Pancreas (tissue), 10 donors: ENCODE measurements at regions not wholly inside any gene's neighbourhood (a gene's known extent, or its start where the extent isn't known, plus 50 kb on each side); places are given as distances from the start of the nearest gene placed in this dataset.

Source experiments
- ATAC-seq, 4 donors: fragments of 200-7000 bp; cut with Tn5 transposase; one replicate each; pipeline versions ENCODE4 v1.8.0 to v1.9.1; 2020; ENCODE audit warnings: mild to moderate bottlenecking in 4 of 4, moderate library complexity in 4 of 4
- DNase-seq, 6 donors: peaks; one replicate each; pipeline ENCODE4 v3.0.0-alpha.2; 2020
- FAIRE-seq: peaks from 2 replicates; lab custom pipeline; 2012; peaks lifted over from hg19 to GRCh38; lab: Jason Lieb, UNC
- H3K27ac ChIP-seq, 4 donors: fragments of 200-600 bp; sonication (generic); 1 replicate in 3 of 4; 2 replicates in 1 of 4; pipeline versions ENCODE4 v1.5.0 to v1.8.0; 2020
- H3K27me3 ChIP-seq, 4 donors: fragments of 200-600 bp; one replicate each; pipeline ENCODE4 v1.8.0; 2021
- H3K36me3 ChIP-seq, 3 donors: fragments of 200-600 bp; sonication (generic) in 1 of 3; one replicate each; pipeline versions ENCODE4 v1.5.0 to v1.8.0; 2020 to 2021
- H3K4me1 ChIP-seq, 3 donors: fragments of 200-600 bp; one replicate each; pipeline ENCODE4 v1.8.0; 2021
- H3K4me3 ChIP-seq, 4 donors: fragments of 200-600 bp; sonication (generic) in 2 of 4; one replicate each; pipeline versions ENCODE4 v1.5.0 to v1.8.0; 2020 to 2021
- H3K9me3 ChIP-seq, 4 donors: fragments of 200-600 bp; one replicate each; pipeline ENCODE4 v1.8.0; 2021
- WGBS, 2 donors: extraction: QIAGEN DNeasy Blood & Tissue Kit; methylation state at CpG; one replicate each; pipeline ENCODE4 v1.1.7; 2013; 5-methylcytosine and 5-hydroxymethylcytosine counted together
- intact Hi-C, 3 donors: fragments of 100-400 bp; cut with DNase I; formaldehyde crosslinking; loops; one replicate each; pipeline versions ENCODE4 v1.11.1 to v1.14.2; 2022
- TF ChIP-seq, protein P1 (sequence below), 4 donors: fragments of 200-600 bp; sonication (generic) in 3 of 4; IDR thresholded peaks; one replicate each; pipeline versions ENCODE4 v1.5.0 to v1.8.0; 2021; ENCODE audit warnings: antibody characterized with exemption in 4 of 4
- donor health status: healthy with polysubstance abuse.
- donor health status: DM: no; HTN: no; CAD: no; lungs with moderate emphysema.
- donor health status: DM: no; HTN: no; CAD: no.
- donor health status: control.
- donor health status: control.
- donor health status: Bipolar disorder and iron deficiency.
- donor health status: DM: yes; HTN: yes; CAD: no.
- donor health status: DM: no; HTN: no; CAD: no.
- donor health status: DM: no; HTN: no; CAD: no.
- donor health status: DM: yes; HTN: yes; CAD: no.

DNA sequence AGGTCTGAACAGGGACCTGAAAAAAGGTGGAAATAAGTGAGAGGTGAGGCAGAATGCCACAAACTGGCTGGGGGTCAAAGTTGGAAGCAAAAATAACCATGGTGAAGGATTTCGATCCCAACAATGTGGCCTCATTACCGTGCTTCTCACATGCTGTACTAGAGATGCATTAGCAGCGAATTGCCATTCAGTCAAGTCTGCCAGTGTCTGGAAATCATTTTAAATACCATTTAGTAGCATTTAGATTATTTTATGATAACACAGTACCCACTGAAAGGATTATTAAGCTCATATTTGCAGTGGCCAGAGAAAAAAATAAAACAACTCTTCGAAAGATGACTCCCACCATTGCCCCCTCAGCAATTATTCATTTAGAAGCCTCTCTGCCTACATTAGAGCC is 294.6 kb upstream of the SLC24A2 start:
- DNase-seq (no peak), FAIRE-seq (no peak), ATAC-seq (no peak)
- TF ChIP-seq, protein P1, sequence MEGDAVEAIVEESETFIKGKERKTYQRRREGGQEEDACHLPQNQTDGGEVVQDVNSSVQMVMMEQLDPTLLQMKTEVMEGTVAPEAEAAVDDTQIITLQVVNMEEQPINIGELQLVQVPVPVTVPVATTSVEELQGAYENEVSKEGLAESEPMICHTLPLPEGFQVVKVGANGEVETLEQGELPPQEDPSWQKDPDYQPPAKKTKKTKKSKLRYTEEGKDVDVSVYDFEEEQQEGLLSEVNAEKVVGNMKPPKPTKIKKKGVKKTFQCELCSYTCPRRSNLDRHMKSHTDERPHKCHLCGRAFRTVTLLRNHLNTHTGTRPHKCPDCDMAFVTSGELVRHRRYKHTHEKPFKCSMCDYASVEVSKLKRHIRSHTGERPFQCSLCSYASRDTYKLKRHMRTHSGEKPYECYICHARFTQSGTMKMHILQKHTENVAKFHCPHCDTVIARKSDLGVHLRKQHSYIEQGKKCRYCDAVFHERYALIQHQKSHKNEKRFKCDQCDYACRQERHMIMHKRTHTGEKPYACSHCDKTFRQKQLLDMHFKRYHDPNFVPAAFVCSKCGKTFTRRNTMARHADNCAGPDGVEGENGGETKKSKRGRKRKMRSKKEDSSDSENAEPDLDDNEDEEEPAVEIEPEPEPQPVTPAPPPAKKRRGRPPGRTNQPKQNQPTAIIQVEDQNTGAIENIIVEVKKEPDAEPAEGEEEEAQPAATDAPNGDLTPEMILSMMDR (IDR thresholded peaks at IDR 0.05), result no peak
- Histone ChIP-seq H3K4me3 (no peak overlapping the region), H3K4me1 (no peaks in the 10 kb centered on the region), H3K27ac (no peak overlapping the region), H3K36me3 (no peaks in the 10 kb centered on the region), H3K27me3 (no peaks in the 10 kb centered on the region), H3K9me3 (no peaks in the 10 kb centered on the region)
- intact Hi-C loops, result no loop called here
- WGBS, 2 donors, result 89 to 91% methylated on average over 4 of the region's 4 CpGs

DNA sequence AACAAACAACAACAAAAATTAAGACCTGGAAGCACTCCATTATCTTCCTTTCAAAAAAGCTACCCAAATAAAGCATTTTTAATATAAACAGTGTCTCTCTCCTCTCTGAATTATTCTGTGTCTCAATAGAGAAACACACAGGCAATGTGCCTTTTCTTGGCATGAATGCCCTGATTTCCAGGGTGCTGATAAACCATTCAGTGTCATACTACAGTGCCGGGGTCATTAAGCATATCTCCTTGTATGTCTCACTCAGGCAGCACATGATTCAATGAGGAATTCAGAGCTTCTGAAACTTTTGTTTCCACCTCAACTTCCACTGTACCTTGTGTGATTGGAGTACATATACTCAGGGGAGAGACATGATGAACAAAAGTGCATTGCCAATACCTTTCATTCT is 294.0 kb upstream of the SLC24A2 start:
- Histone ChIP-seq H3K27ac (no peak overlapping the region), H3K36me3 (no peaks in the 10 kb centered on the region), H3K4me1 (no peaks in the 10 kb centered on the region), H3K9me3 (no peaks in the 10 kb centered on the region), H3K27me3 (no peaks in the 10 kb centered on the region), H3K4me3 (no peak overlapping the region)
- 0 to 22% methylated on average over 1 of the region's 1 CpG for WGBS, 2 donors
- FAIRE-seq (no peak), DNase-seq (no peak), ATAC-seq (no peak)
- TF ChIP-seq, protein P1 (IDR thresholded peaks at IDR 0.05), result no peak
- intact Hi-C loops, result no loop called here

DNA sequence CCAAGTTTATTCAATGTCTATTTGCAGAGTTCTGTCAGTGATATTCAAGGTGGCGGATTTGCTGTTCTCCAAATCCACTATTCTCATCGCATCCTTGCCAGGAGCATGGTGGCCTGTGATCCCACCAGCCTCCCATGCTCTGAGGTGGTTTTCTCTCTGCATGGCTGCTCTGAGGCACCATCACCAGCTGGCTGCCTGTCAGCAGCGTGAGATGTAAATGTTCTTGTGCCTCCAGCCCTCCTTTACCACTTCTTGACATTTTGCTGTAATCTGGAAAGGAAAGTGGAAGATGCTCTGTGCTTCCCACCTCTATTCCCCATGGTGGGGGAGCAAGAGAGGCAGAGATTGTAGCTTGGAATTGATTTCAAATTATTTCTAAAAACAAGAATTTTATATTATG is 293.6 kb upstream of the SLC24A2 start:
- ATAC-seq (no peak), DNase-seq (no peak), FAIRE-seq (no peak)
- 77 to 92% methylated on average over 3 of the region's 3 CpGs for WGBS, 2 donors
- TF ChIP-seq, protein P1 (IDR thresholded peaks at IDR 0.05), result no peak
- Histone ChIP-seq H3K27me3 (no peaks in the 10 kb centered on the region), H3K4me3 (no peak overlapping the region), H3K9me3 (no peaks in the 10 kb centered on the region), H3K4me1 (no peaks in the 10 kb centered on the region), H3K27ac (no peak overlapping the region), H3K36me3 (no peaks in the 10 kb centered on the region)
- intact Hi-C loops, result no loop called here

DNA sequence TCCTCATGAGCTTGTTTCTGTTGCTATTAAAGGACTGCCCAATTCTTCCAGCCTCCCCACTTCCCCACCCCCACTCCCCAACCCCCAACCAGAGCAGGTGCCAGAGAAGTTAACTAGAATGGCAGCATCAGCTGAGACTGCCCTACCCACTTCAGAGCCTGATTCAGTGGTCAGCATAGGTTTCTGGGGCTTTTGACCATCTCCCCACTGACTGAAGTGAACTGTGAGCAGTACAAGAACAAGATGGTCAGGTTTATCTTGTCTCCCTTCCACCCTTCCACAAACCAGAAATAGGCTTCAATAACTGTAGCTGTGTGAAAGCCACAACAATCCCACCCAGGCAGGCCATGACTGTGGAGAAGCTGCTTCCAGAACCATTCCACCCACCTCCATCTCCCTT is 289.4 kb upstream of the SLC24A2 start:
- intact Hi-C loops, result no loop called here
- Histone ChIP-seq H3K36me3 (no peaks in the 10 kb centered on the region), H3K4me3 (no peak overlapping the region), H3K27ac (no peak overlapping the region), H3K4me1 (no peaks in the 10 kb centered on the region), H3K9me3 (no peaks in the 10 kb centered on the region), H3K27me3 (no peaks in the 10 kb centered on the region)
- TF ChIP-seq, protein P1 (IDR thresholded peaks at IDR 0.05), result no peak
- no peak for DNase-seq
- ATAC-seq, result no peak
- no peak for FAIRE-seq

DNA sequence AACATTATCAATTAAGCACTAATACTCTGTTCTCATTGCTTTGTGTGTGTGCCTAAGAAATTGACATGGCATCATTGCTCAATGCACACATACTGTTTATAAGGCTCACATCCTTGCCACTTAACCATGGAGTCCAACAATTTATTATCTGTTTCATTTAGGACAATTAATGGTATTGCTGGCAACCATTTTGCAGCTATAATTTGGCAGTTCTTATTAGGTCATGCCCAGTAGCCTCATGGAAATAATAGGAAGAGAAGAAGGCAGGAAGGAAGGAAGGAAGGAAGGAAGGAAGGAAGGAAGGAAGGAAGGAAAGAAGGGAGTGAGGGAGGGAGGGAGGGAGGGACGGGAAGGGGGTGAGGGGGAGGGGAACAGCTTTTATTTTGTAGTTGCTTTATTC is 285.5 kb upstream of the SLC24A2 start:
- DNase-seq (no peak), ATAC-seq (no peak), FAIRE-seq (no peak)
- H3K9me3 ChIP-seq, result no peaks in the 10 kb centered on the region
- H3K4me3 ChIP-seq, result no peak overlapping the region
- no peak overlapping the region for H3K27ac ChIP-seq
- H3K4me1 ChIP-seq, result no peaks in the 10 kb centered on the region
- intact Hi-C loops, result no loop called here
- TF ChIP-seq, protein P1 (IDR thresholded peaks at IDR 0.05), result no peak
- 46 to 60% methylated on average over 1 of the region's 1 CpG for WGBS, 2 donors
- H3K27me3 ChIP-seq, result no peaks in the 10 kb centered on the region
- H3K36me3 ChIP-seq, result no peaks in the 10 kb centered on the region
